Spleen (tissue), 11 donors: ENCODE measurements at regions not wholly inside any gene's neighbourhood (a gene's known extent, or its start where the extent isn't known, plus 50 kb on each side); places are given as distances from the start of the nearest gene placed in this dataset.
"Not testable (repeated sequence)": the region's sequence is repeated elsewhere in the genome, so short reads cannot be mapped to it uniquely, and the experiment has no call there.

Source experiments
- DNase-seq: peaks from one replicate; pipeline ENCODE4 v3.0.0-alpha.2; 2020
- H3K27ac ChIP-seq, 8 donors: fragments of 200-600 bp; sonication (generic) in 7 of 8; 1 replicate in 4 of 8; 2 replicates in 4 of 8; pipeline versions ENCODE4 v1.5.0 to v1.8.0; 2016 to 2021; ENCODE audit warnings: inconsistent platforms in 4 of 8, mild to moderate bottlenecking in 4 of 8, moderate library complexity in 1 of 8
- H3K27me3 ChIP-seq, 7 donors: fragments of 200-600 bp; sonication (generic) in 6 of 7; replicated peaks in 1 of 7; 1 replicate in 4 of 7; 2 replicates in 3 of 7; pipeline versions ENCODE4 v1.5.0 to v1.8.0; 2016 to 2021; ENCODE audit warnings: inconsistent platforms in 3 of 7, mild to moderate bottlenecking in 1 of 7
- H3K36me3 ChIP-seq, 6 donors: fragments of 200-600 bp; sonication (generic) in 5 of 6; 1 replicate in 4 of 6; 2 replicates in 2 of 6; pipeline versions ENCODE4 v1.5.0 to v1.8.0; 2016 to 2021; ENCODE audit warnings: inconsistent platforms in 2 of 6
- H3K4me1 ChIP-seq, 6 donors: fragments of 200-600 bp; sonication (generic) in 5 of 6; 1 replicate in 3 of 6; 2 replicates in 3 of 6; pipeline versions ENCODE4 v1.5.0 to v1.8.0; 2016 to 2021; ENCODE audit warnings: inconsistent platforms in 3 of 6
- H3K4me3 ChIP-seq, 8 donors: fragments of 200-600 bp; sonication (generic) in 7 of 8; 1 replicate in 4 of 8; 2 replicates in 4 of 8; pipeline versions ENCODE4 v1.5.0 to v1.8.0; 2016 to 2021; ENCODE audit warnings: inconsistent platforms in 4 of 8, mild to moderate bottlenecking in 4 of 8, moderate library complexity in 2 of 8
- H3K9me3 ChIP-seq, 8 donors: fragments of 200-600 bp; sonication (generic) in 7 of 8; 1 replicate in 4 of 8; 2 replicates in 4 of 8; pipeline versions ENCODE4 v1.5.0 to v1.8.0; 2016 to 2021; ENCODE audit warnings: inconsistent platforms in 4 of 8
- POLR2A ChIP-seq, 3 donors: fragments of 450-650 bp; IDR thresholded peaks; one replicate each; pipeline ENCODE4 v1.5.1; 2017; ENCODE audit warnings: antibody characterized with exemption in 3 of 3, mild to moderate bottlenecking in 1 of 3
- POLR2AphosphoS5 ChIP-seq, 3 donors: sonication (generic); formaldehyde crosslinking; IDR thresholded peaks; one replicate each; pipeline ENCODE4 v1.5.1; 2017; ENCODE audit warnings: antibody characterized with exemption in 3 of 3
- WGBS, 5 donors: extraction: QIAGEN DNeasy Blood & Tissue Kit in 3 of 5; methylation state at CpG; one replicate each; pipeline versions ENCODE4 v1.1.5 to v1.1.7; 2013 to 2018; 5-methylcytosine and 5-hydroxymethylcytosine counted together
- intact Hi-C: fragments of 100-400 bp; cut with DNase I; formaldehyde crosslinking; loops from one replicate; pipeline ENCODE4 v1.15.0; 2023; ENCODE audit warnings: low total_unique reads
- TF ChIP-seq, protein P1 (sequence below), 11 experiments: fragments of 200-600 bp in 7 of 11; fragments of 450-650 bp in 4 of 11; sonication (generic) in 4 of 11; IDR thresholded peaks in 8 of 11; conservative IDR thresholded peaks in 3 of 11; 1 replicate in 7 of 11; 2 replicates in 4 of 11; pipeline versions ENCODE4 v1.4.0 to v1.8.0; 2016 to 2021; ENCODE audit warnings: antibody characterized with exemption in 11 of 11, inconsistent platforms in 4 of 11, mild to moderate bottlenecking in 1 of 11
- donor health status: healthy with polysubstance abuse.
- donor health status: DM: no; HTN: no; CAD: no; lungs with moderate emphysema.
- donor health status: DM: no; HTN: no; CAD: no.
- donor health status: Bipolar disorder and iron deficiency.
- donor health status: healthy.
- donor health status: DM: no; HTN: no; CAD: no.
- donor health status: DM: yes; HTN: yes; CAD: no.

DNA sequence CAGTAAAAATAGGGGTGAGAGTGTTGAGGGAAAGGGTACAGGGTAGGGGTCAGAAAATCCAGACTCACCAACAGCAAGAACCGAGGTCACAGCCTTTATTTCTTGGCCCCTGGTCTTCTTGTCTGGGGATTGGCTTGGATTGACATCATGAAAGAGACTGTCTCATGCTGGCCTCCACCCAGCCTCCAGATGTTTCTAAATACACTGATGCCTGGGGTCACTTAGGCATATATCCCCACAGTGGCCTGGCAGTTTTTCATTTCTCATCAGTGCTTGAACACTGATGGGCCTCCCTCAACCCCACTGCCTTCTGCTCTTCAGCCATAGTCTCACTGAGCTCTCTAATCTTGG lies 173.9 kb downstream of the RTL9 start:
- intact Hi-C loops: no loop called here
- H3K4me3 ChIP-seq: no peak overlapping the region
- 38 to 81% (median 63%) methylated on average over 1 of the region's 1 CpG for WGBS, 5 donors
- no peaks in the 10 kb centered on the region for H3K4me1 ChIP-seq
- no peak overlapping the region for H3K27ac ChIP-seq
- DNase-seq: no peak
- no peak for TF ChIP-seq POLR2AphosphoS5 (IDR thresholded peaks at IDR 0.05)
- TF ChIP-seq, protein P1, sequence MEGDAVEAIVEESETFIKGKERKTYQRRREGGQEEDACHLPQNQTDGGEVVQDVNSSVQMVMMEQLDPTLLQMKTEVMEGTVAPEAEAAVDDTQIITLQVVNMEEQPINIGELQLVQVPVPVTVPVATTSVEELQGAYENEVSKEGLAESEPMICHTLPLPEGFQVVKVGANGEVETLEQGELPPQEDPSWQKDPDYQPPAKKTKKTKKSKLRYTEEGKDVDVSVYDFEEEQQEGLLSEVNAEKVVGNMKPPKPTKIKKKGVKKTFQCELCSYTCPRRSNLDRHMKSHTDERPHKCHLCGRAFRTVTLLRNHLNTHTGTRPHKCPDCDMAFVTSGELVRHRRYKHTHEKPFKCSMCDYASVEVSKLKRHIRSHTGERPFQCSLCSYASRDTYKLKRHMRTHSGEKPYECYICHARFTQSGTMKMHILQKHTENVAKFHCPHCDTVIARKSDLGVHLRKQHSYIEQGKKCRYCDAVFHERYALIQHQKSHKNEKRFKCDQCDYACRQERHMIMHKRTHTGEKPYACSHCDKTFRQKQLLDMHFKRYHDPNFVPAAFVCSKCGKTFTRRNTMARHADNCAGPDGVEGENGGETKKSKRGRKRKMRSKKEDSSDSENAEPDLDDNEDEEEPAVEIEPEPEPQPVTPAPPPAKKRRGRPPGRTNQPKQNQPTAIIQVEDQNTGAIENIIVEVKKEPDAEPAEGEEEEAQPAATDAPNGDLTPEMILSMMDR (IDR thresholded peaks at IDR 0.05 in 8 of 11, conservative IDR thresholded peaks at IDR 0.05 in 3 of 11): no peak
- TF ChIP-seq POLR2A (IDR thresholded peaks at IDR 0.05): no peak
- no peaks in the 10 kb centered on the region for H3K27me3 ChIP-seq
- no peaks in the 10 kb centered on the region for H3K36me3 ChIP-seq
- H3K9me3 ChIP-seq: no peaks in the 10 kb centered on the region

DNA sequence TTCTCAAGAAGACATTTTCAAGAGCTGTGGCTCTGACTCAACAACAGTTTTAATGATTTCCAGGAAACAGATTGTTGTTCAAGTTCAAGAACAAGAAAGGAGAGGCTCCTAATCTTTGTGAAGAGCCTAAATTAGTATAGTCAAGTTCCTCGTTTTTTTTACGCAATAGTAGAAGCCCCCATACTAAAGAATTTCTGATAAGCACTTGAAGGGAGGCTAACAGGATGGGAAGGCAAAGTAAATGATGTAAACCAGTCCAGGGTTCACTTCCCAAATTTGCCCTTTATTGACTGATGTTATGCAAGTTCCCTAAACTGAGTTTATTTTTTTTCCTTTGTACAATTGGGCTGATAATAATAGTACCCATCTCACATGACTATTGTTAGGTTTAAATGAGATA lies 178.2 kb downstream of the RTL9 start:
- H3K27me3 ChIP-seq: no peaks in the 10 kb centered on the region
- no peaks in the 10 kb centered on the region for H3K4me1 ChIP-seq
- no peak overlapping the region for H3K4me3 ChIP-seq
- intact Hi-C loops: no loop called here
- no peaks in the 10 kb centered on the region for H3K36me3 ChIP-seq
- H3K9me3 ChIP-seq: peaks cover 0 to 13% (median 0%) of the 10 kb centered on the region in 8 donors
- WGBS, 5 donors: 9 to 38% (median 19%) methylated on average over 2 of the region's 2 CpGs
- TF ChIP-seq POLR2AphosphoS5 (IDR thresholded peaks at IDR 0.05) (no peak), POLR2A (IDR thresholded peaks at IDR 0.05) (no peak)
- TF ChIP-seq, protein P1 (IDR thresholded peaks at IDR 0.05 in 8 of 11, conservative IDR thresholded peaks at IDR 0.05 in 3 of 11): no peak
- no peak overlapping the region for H3K27ac ChIP-seq
- no peak for DNase-seq

DNA sequence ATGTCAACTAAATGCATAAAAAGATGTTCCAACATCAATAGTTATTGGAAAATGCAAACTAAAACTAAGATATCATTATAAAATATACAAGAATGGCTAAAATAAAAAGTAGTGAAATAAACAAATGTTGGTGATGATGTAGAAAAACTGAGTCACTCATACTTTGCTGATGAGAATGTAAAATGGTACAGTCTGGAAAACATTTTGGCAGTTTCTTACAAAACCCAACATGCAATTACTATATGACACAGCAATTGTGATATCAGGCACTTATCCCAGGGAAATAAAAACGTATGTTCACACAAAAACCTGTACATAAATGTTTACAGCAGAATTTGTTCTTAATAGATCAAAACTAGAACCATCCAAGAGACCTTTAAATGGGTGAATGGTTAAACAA lies 182.6 kb downstream of the RTL9 start:
- peaks cover 0 to 17% (median 0%) of the 10 kb centered on the region in 7 donors for H3K27me3 ChIP-seq
- no peaks in the 10 kb centered on the region for H3K4me1 ChIP-seq
- H3K4me3 ChIP-seq: no peak overlapping the region
- DNase-seq: no peak
- H3K9me3 ChIP-seq: peaks cover 0 to 13% (median 0%) of the 10 kb centered on the region in 8 donors
- no peak for TF ChIP-seq POLR2A (IDR thresholded peaks at IDR 0.05)
- no peak for TF ChIP-seq POLR2AphosphoS5 (IDR thresholded peaks at IDR 0.05)
- TF ChIP-seq, protein P1 (IDR thresholded peaks at IDR 0.05 in 8 of 11, conservative IDR thresholded peaks at IDR 0.05 in 3 of 11): no peak
- 25 to 90% (median 52%) methylated on average over 1 of the region's 1 CpG for WGBS, 5 donors
- H3K27ac ChIP-seq: no peak overlapping the region
- H3K36me3 ChIP-seq: no peaks in the 10 kb centered on the region
- intact Hi-C loops: no loop called here

DNA sequence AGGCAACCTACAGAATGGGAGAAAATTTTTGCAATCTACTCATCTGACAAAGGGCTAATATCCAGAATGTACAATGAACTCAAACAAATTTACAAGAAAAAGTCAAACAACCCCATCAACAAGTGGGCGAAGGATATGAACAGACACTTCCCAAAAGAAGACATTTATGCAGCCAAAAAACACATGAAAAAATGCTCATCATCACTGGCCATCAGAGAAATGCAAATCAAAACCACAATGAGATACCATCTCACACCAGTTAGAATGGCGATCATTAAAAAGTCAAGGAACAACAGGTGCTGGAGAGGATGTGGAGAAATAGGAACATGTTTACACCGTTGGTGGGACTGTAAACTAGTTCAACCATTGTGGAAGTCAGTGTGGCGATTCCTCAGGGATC lies 192.2 kb downstream of the RTL9 start:
- H3K36me3 ChIP-seq, H3K27me3 ChIP-seq, H3K4me3 ChIP-seq, DNase-seq, H3K27ac ChIP-seq, H3K4me1 ChIP-seq, intact Hi-C loops: not testable (repeated sequence)
- H3K9me3 ChIP-seq: peaks cover 0 to 20% (median 0%) of the 10 kb centered on the region in 8 donors
- 77 to 95% (median 83%) methylated on average over 4 of the region's 4 CpGs for WGBS, 5 donors

DNA sequence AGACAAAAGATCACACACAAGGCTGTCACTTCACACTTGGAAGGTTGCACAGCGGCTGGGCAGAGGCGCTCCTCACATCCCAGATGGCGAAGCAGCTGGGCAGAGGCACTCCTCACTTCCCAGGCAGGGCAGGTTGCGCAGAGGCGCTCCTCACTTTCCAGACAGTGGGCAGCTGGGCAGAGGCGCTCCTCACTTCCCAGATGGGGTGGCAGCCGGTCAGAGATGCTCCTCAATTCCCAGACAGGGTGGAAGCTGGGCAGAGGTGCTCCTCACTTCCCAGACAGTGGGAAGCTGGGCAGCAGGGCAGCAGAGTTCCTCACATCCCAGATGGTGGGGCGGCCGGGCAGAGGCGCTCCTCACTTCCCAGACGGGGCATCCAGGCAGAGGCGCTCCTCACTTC lies 199.2 kb downstream of the RTL9 start:
- H3K36me3 ChIP-seq: no peaks in the 10 kb centered on the region
- TF ChIP-seq POLR2AphosphoS5 (IDR thresholded peaks at IDR 0.05) (no peak), POLR2A (IDR thresholded peaks at IDR 0.05) (no peak)
- TF ChIP-seq, protein P1 (IDR thresholded peaks at IDR 0.05 in 8 of 11, conservative IDR thresholded peaks at IDR 0.05 in 3 of 11): no peak
- no peak overlapping the region for H3K4me3 ChIP-seq
- H3K27ac ChIP-seq: no peak overlapping the region
- peaks cover 0 to 26% (median 5%) of the 10 kb centered on the region in 8 donors for H3K9me3 ChIP-seq
- H3K4me1 ChIP-seq: no peaks in the 10 kb centered on the region
- no peak for DNase-seq
- H3K27me3 ChIP-seq: no peaks in the 10 kb centered on the region
- WGBS, 5 donors: 90 to 96% (median 94%) methylated on average over 3 to 12 of the region's 12 CpGs
- intact Hi-C loops: no loop called here
